Pancreas (tissue), 10 donors: ENCODE measurements at regions not wholly inside any gene's neighbourhood (a gene's known extent, or its start where the extent isn't known, plus 50 kb on each side); places are given as distances from the start of the nearest gene placed in this dataset.

ENCODE experiments used
- ATAC-seq, 4 donors: fragments of 200-7000 bp; cut with Tn5 transposase; one replicate each; pipeline versions ENCODE4 v1.8.0 to v1.9.1; 2020; ENCODE audit warnings: mild to moderate bottlenecking in 4 of 4, moderate library complexity in 4 of 4
- DNase-seq, 6 donors: peaks; one replicate each; pipeline ENCODE4 v3.0.0-alpha.2; 2020
- FAIRE-seq: peaks from 2 replicates; lab custom pipeline; 2012; peaks lifted over from hg19 to GRCh38; lab: Jason Lieb, UNC
- H3K27ac ChIP-seq, 4 donors: fragments of 200-600 bp; sonication (generic); 1 replicate in 3 of 4; 2 replicates in 1 of 4; pipeline versions ENCODE4 v1.5.0 to v1.8.0; 2020
- H3K27me3 ChIP-seq, 4 donors: fragments of 200-600 bp; one replicate each; pipeline ENCODE4 v1.8.0; 2021
- H3K36me3 ChIP-seq, 3 donors: fragments of 200-600 bp; sonication (generic) in 1 of 3; one replicate each; pipeline versions ENCODE4 v1.5.0 to v1.8.0; 2020 to 2021
- H3K4me1 ChIP-seq, 3 donors: fragments of 200-600 bp; one replicate each; pipeline ENCODE4 v1.8.0; 2021
- H3K4me3 ChIP-seq, 4 donors: fragments of 200-600 bp; sonication (generic) in 2 of 4; one replicate each; pipeline versions ENCODE4 v1.5.0 to v1.8.0; 2020 to 2021
- H3K9me3 ChIP-seq, 4 donors: fragments of 200-600 bp; one replicate each; pipeline ENCODE4 v1.8.0; 2021
- WGBS, 2 donors: extraction: QIAGEN DNeasy Blood & Tissue Kit; methylation state at CpG; one replicate each; pipeline ENCODE4 v1.1.7; 2013; 5-methylcytosine and 5-hydroxymethylcytosine counted together
- intact Hi-C, 3 donors: fragments of 100-400 bp; cut with DNase I; formaldehyde crosslinking; loops; one replicate each; pipeline versions ENCODE4 v1.11.1 to v1.14.2; 2022
- TF ChIP-seq, protein P1 (sequence below), 4 donors: fragments of 200-600 bp; sonication (generic) in 3 of 4; IDR thresholded peaks; one replicate each; pipeline versions ENCODE4 v1.5.0 to v1.8.0; 2021; ENCODE audit warnings: antibody characterized with exemption in 4 of 4
- donor health status: healthy with polysubstance abuse.
- donor health status: DM: no; HTN: no; CAD: no; lungs with moderate emphysema.
- donor health status: DM: no; HTN: no; CAD: no.
- donor health status: control.
- donor health status: control.
- donor health status: Bipolar disorder and iron deficiency.
- donor health status: DM: yes; HTN: yes; CAD: no.
- donor health status: DM: no; HTN: no; CAD: no.
- donor health status: DM: no; HTN: no; CAD: no.
- donor health status: DM: yes; HTN: yes; CAD: no.

DNA sequence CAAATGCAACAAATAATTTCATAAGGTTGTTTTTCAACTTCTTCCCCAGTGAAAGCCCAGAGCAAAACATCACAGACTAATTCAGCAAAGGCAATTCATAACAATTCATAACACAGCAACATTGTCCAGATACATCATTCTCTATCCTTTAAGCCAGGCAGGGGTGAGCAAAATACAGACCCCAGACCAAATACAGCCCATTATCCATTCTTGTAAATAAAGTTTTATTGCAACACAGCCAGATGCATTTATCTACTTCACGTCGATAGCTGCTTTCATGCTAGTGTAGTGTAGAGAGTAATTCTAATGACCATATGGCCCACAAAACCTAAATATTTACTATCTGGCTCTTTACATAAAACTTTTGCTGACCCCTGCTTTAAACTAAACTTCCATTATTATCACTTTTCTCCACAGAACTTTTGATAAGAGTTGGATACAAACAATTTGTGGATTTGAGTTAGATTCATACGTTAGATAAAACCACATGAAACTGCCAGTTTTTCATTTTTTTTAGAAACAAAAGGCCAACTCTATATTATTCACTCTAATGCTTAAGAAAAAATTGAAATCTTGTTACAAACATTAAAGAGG, 174.4 kb downstream of the DUSP6 start:
- TF ChIP-seq, protein P1, sequence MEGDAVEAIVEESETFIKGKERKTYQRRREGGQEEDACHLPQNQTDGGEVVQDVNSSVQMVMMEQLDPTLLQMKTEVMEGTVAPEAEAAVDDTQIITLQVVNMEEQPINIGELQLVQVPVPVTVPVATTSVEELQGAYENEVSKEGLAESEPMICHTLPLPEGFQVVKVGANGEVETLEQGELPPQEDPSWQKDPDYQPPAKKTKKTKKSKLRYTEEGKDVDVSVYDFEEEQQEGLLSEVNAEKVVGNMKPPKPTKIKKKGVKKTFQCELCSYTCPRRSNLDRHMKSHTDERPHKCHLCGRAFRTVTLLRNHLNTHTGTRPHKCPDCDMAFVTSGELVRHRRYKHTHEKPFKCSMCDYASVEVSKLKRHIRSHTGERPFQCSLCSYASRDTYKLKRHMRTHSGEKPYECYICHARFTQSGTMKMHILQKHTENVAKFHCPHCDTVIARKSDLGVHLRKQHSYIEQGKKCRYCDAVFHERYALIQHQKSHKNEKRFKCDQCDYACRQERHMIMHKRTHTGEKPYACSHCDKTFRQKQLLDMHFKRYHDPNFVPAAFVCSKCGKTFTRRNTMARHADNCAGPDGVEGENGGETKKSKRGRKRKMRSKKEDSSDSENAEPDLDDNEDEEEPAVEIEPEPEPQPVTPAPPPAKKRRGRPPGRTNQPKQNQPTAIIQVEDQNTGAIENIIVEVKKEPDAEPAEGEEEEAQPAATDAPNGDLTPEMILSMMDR (IDR thresholded peaks at IDR 0.05) = no peak
- H3K9me3 ChIP-seq = no peaks in the 10 kb centered on the region
- no peaks in the 10 kb centered on the region for H3K27me3 ChIP-seq
- 85 to 89% methylated on average over 3 of the region's 3 CpGs for WGBS, 2 donors
- DNase-seq (no peak), FAIRE-seq (no peak), ATAC-seq (no peak)
- no peak overlapping the region for H3K27ac ChIP-seq
- no peaks in the 10 kb centered on the region for H3K4me1 ChIP-seq
- intact Hi-C loops = no loop called here
- H3K4me3 ChIP-seq = no peak overlapping the region
- no peaks in the 10 kb centered on the region for H3K36me3 ChIP-seq

DNA sequence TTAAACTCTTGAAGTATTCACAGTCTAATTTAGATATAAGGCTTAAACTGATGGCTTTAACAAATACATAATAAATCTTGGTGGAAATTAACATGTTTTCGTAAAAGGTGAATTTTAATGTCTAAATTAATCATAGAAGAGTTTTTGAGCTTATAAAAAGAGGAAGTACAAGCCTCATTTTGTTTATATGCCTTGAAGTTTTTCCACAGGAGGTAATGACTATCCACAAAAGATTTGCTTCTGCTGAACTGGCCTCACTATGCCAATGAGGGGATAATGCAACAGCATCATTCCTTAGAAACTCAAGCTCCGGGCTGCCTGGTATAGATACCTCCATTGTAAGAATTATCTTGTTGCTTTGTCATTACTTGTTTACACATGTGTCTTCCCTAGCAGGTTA, 175.6 kb downstream of the DUSP6 start:
- no peak overlapping the region for H3K27ac ChIP-seq
- no peak overlapping the region for H3K4me3 ChIP-seq
- no peak for DNase-seq
- no peaks in the 10 kb centered on the region for H3K27me3 ChIP-seq
- intact Hi-C loops = no loop called here
- ATAC-seq = no peak
- FAIRE-seq = no peak
- no peaks in the 10 kb centered on the region for H3K9me3 ChIP-seq
- 80 to 81% methylated on average over 2 of the region's 2 CpGs for WGBS, 2 donors
- TF ChIP-seq, protein P1 (IDR thresholded peaks at IDR 0.05) = no peak
- H3K4me1 ChIP-seq = no peaks in the 10 kb centered on the region
- H3K36me3 ChIP-seq = no peaks in the 10 kb centered on the region

DNA sequence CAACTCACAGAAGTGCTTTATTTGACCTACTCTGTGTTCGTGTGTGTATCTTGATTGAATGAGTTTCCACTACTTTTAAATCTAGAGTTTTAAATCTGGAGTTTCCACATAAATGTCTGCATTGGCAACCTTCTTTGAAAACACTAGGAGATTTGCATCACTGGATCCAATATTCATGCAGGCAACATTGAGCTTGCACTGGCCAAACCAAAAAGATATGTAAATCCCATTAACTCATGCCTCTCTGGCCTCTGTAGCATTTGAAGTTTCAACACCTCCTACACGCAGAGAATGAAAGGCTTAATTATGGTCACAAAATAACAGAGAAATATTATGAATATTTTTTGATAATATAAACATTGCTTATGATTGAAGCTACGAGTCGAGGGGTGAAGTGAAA, 178.6 kb downstream of the DUSP6 start:
- ATAC-seq (no peak), FAIRE-seq (no peak), DNase-seq (no peak)
- TF ChIP-seq, protein P1 (IDR thresholded peaks at IDR 0.05) = no peak
- Histone ChIP-seq H3K4me3 (no peak overlapping the region), H3K9me3 (no peaks in the 10 kb centered on the region), H3K36me3 (no peaks in the 10 kb centered on the region), H3K4me1 (no peaks in the 10 kb centered on the region), H3K27me3 (no peaks in the 10 kb centered on the region), H3K27ac (no peak overlapping the region)
- intact Hi-C loops = no loop called here
- 88 to 90% methylated on average over 4 of the region's 4 CpGs for WGBS, 2 donors

DNA sequence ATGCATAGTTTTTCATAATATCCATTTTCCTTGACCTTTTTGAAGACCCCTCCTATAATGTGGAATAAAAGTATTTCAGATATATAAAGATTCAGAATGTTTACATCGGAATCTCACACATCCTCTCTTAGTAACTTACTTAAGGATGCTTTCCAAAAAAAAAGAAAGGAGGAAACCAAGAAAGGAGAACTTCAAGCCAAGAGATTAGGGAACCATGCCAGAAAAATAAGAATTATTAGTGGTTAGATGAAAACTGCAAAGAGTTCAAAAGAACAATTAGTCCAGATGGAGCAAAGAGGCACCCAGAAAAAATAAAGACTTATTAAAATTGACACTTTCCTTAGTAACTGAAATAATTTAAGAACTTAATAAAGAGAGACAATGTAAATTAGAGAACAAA, 179.2 kb downstream of the DUSP6 start:
- whole genome bisulfite sequencing, 2 donors = 76 to 90% methylated on average over 1 of the region's 1 CpG
- Histone ChIP-seq H3K36me3 (no peaks in the 10 kb centered on the region), H3K27ac (no peak overlapping the region), H3K4me1 (no peaks in the 10 kb centered on the region), H3K4me3 (no peak overlapping the region), H3K27me3 (no peaks in the 10 kb centered on the region), H3K9me3 (no peaks in the 10 kb centered on the region)
- FAIRE-seq = peak; percentile 86
- ATAC-seq = no peak
- DNase-seq = no peak
- TF ChIP-seq, protein P1 (IDR thresholded peaks at IDR 0.05) = no peak
- intact Hi-C loops = no loop called here

DNA sequence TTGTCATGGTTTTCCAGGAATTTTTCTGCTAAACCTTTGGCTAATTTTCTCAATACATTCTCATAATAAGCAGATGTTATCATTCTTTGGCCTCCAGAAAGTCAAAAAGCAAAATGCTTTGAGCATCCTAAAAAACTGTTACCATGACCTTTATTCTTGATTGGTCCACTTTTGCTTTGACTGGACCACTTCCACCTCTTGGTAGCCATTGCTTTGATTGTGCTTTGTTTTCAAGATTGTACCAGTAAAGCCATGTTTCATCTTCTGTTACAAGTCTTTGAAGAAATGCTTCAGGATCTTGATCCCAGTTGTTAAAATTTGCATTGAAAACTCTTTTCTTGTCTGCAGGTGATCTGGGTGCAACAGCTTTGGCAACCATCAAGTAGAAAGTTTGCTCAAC, 180.1 kb downstream of the DUSP6 start:
- Histone ChIP-seq H3K36me3 (no peaks in the 10 kb centered on the region), H3K4me3 (no peak overlapping the region), H3K27me3 (no peaks in the 10 kb centered on the region), H3K4me1 (no peaks in the 10 kb centered on the region), H3K27ac (no peak overlapping the region), H3K9me3 (no peaks in the 10 kb centered on the region)
- FAIRE-seq (no peak), ATAC-seq (no peak), DNase-seq (no peak)
- TF ChIP-seq, protein P1 (IDR thresholded peaks at IDR 0.05) = no peak
- intact Hi-C loops = no loop called here
